Fibroblast of villous mesenchyme (primary cell): ENCODE measurements at regions not wholly inside any gene's neighbourhood (a gene's known extent, or its start where the extent isn't known, plus 50 kb on each side); places are given as distances from the start of the nearest gene placed in this dataset.

Experiments used
- DNase-seq: peaks from one replicate; pipeline ENCODE4 v3.0.0-alpha.2; 2010; ENCODE audit warnings: low read depth
- H3K4me3 ChIP-seq: 2 replicates; pipeline ENCODE4 v1.5.1; 2011; ENCODE audit warnings: low read depth, mild to moderate bottlenecking, low read length
- TF ChIP-seq, protein P1 (sequence below): IDR thresholded peaks from 2 replicates; pipeline ENCODE4 v1.5.1; 2012; ENCODE audit warnings: low read depth, mild to moderate bottlenecking, low read length; ENCODE audit not compliant: insufficient read depth

DNA sequence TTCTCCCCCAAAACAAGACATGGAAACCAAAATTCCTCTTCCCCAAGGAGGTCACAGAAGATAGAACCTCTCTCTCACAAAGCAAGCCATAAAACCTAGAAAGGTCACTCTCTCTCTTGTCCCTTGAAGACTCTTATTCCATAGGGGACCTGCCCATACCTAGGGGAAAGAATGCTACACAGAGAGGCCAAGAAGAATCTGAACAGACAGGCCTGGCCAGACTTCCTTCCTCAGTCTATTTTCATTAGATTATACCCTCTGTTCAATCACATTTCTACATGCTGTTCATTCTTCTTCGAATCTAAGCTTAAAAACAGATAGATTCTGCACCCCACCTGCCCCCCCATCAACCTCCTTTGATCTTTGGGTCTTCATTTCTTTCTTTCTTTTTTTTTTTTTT is 206.8 kb downstream of the TLE4 start:
- DNase-seq: no peak
- TF ChIP-seq, protein P1, sequence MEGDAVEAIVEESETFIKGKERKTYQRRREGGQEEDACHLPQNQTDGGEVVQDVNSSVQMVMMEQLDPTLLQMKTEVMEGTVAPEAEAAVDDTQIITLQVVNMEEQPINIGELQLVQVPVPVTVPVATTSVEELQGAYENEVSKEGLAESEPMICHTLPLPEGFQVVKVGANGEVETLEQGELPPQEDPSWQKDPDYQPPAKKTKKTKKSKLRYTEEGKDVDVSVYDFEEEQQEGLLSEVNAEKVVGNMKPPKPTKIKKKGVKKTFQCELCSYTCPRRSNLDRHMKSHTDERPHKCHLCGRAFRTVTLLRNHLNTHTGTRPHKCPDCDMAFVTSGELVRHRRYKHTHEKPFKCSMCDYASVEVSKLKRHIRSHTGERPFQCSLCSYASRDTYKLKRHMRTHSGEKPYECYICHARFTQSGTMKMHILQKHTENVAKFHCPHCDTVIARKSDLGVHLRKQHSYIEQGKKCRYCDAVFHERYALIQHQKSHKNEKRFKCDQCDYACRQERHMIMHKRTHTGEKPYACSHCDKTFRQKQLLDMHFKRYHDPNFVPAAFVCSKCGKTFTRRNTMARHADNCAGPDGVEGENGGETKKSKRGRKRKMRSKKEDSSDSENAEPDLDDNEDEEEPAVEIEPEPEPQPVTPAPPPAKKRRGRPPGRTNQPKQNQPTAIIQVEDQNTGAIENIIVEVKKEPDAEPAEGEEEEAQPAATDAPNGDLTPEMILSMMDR: no peak
- no peak overlapping the region for H3K4me3 ChIP-seq

DNA sequence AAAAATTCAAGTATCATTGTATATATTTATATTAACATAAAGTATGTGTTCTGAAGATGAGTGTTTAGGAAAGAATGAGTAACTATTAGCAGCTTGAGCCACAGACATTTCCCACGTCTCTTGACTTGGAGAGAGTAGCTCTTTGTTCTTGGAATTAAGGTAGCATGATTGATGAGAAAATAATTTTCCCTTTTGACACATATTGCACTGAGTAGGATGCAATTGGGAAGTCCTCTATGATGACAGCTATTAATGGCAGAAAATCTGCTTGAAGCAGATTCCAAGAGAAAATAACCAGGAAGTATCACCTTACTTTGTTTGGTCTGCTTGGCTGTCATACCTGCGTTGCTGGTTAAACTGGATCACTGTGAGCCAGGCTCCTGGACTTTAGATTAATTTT is 204.8 kb downstream of the TLE4 start:
- no peak for DNase-seq

More for the DNA sequence above, 204.8 kb downstream of the TLE4 start:
- TF ChIP-seq, protein P1: no peak
- no peak overlapping the region for H3K4me3 ChIP-seq
